ENCODE measurements at regions not wholly inside any gene's neighbourhood (a gene's known extent, or its start where the extent isn't known, plus 50 kb on each side); places are given as distances from the start of the nearest gene placed in this dataset.

DNA sequence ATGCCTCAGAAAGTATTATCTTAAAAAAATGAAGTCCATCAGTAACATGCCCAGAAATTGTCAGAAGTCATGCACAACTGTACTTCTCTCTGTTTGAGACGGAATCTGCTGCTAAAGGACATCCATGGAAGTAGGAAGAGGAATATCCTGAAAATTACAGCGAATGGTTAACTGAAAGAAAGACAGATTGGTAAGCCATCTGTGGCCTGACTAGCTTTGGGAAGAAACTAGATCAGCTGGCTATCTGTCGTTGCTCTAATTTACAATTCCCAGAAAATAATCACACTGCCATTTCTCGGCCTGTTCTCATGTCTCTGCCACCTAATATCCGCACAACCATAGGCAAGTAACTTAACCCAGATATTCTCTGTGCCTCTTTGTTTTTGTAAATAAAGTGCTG lies 496.5 kb downstream of the PCDH19 start (continued):
- TF ChIP-seq, protein P1, sequence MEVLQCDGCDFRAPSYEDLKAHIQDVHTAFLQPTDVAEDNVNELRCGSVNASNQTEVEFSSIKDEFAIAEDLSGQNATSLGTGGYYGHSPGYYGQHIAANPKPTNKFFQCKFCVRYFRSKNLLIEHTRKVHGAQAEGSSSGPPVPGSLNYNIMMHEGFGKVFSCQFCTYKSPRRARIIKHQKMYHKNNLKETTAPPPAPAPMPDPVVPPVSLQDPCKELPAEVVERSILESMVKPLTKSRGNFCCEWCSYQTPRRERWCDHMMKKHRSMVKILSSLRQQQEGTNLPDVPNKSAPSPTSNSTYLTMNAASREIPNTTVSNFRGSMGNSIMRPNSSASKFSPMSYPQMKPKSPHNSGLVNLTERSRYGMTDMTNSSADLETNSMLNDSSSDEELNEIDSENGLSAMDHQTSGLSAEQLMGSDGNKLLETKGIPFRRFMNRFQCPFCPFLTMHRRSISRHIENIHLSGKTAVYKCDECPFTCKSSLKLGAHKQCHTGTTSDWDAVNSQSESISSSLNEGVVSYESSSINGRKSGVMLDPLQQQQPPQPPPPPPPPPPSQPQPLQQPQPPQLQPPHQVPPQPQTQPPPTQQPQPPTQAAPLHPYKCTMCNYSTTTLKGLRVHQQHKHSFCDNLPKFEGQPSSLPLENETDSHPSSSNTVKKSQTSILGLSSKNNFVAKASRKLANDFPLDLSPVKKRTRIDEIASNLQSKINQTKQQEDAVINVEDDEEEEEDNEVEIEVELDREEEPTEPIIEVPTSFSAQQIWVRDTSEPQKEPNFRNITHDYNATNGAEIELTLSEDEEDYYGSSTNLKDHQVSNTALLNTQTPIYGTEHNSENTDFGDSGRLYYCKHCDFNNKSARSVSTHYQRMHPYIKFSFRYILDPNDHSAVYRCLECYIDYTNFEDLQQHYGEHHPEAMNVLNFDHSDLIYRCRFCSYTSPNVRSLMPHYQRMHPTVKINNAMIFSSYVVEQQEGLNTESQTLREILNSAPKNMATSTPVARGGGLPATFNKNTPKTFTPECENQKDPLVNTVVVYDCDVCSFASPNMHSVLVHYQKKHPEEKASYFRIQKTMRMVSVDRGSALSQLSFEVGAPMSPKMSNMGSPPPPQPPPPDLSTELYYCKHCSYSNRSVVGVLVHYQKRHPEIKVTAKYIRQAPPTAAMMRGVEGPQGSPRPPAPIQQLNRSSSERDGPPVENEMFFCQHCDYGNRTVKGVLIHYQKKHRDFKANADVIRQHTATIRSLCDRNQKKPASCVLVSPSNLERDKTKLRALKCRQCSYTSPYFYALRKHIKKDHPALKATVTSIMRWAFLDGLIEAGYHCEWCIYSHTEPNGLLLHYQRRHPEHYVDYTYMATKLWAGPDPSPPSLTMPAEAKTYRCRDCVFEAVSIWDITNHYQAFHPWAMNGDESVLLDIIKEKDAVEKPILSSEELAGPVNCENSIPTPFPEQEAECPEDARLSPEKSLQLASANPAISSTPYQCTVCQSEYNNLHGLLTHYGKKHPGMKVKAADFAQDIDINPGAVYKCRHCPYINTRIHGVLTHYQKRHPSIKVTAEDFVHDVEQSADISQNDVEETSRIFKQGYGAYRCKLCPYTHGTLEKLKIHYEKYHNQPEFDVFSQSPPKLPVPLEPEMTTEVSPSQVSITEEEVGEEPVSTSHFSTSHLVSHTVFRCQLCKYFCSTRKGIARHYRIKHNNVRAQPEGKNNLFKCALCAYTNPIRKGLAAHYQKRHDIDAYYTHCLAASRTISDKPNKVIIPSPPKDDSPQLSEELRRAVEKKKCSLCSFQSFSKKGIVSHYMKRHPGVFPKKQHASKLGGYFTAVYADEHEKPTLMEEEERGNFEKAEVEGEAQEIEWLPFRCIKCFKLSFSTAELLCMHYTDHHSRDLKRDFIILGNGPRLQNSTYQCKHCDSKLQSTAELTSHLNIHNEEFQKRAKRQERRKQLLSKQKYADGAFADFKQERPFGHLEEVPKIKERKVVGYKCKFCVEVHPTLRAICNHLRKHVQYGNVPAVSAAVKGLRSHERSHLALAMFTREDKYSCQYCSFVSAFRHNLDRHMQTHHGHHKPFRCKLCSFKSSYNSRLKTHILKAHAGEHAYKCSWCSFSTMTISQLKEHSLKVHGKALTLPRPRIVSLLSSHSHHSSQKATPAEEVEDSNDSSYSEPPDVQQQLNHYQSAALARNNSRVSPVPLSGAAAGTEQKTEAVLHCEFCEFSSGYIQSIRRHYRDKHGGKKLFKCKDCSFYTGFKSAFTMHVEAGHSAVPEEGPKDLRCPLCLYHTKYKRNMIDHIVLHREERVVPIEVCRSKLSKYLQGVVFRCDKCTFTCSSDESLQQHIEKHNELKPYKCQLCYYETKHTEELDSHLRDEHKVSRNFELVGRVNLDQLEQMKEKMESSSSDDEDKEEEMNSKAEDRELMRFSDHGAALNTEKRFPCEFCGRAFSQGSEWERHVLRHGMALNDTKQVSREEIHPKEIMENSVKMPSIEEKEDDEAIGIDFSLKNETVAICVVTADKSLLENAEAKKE (CRISPR knock-in tag; IDR thresholded peaks at IDR 0.05) = no peak
- TF ChIP-seq, protein P2, sequence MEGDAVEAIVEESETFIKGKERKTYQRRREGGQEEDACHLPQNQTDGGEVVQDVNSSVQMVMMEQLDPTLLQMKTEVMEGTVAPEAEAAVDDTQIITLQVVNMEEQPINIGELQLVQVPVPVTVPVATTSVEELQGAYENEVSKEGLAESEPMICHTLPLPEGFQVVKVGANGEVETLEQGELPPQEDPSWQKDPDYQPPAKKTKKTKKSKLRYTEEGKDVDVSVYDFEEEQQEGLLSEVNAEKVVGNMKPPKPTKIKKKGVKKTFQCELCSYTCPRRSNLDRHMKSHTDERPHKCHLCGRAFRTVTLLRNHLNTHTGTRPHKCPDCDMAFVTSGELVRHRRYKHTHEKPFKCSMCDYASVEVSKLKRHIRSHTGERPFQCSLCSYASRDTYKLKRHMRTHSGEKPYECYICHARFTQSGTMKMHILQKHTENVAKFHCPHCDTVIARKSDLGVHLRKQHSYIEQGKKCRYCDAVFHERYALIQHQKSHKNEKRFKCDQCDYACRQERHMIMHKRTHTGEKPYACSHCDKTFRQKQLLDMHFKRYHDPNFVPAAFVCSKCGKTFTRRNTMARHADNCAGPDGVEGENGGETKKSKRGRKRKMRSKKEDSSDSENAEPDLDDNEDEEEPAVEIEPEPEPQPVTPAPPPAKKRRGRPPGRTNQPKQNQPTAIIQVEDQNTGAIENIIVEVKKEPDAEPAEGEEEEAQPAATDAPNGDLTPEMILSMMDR (conservative IDR thresholded peaks at IDR 0.05; ENCODE audit: low read depth in 2 of 2) = no peak
- TF ChIP-seq JUNB (IDR thresholded peaks at IDR 0.05; ENCODE audit: unreplicated experiment) (no peak), NANOG (IDR thresholded peaks at IDR 0.05; ENCODE audit: borderline replicate concordance) (no peak), STAT1 (IDR thresholded peaks at IDR 0.05; ENCODE audit: unreplicated experiment) (no peak)

DNA sequence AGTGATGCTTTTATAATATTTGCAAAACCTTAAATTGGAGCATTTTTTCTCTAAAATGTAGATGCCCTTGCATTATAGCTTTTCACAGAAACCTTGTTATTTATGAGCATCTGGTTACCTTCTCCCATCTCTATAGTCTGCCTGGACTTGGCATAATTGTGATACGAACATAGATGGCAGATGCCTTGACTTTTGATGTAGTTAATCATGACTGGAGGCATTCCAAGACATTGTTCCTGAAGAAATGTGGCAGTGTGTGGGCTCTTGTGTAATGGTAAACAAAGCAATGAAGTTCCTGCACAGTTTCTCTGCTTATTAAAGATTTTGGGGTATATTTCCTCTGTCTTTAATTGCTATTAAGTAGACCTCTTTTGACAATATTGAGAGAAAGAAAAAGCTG lies 500.1 kb downstream of the PCDH19 start:
- DNase-seq (ENCODE audit: low spot score) (no peak), ATAC-seq (no peak)
- H3K9me3 Mint-ChIP-seq = no peaks in the 10 kb centered on the region
- Histone ChIP-seq H3K9me2 (ENCODE audit: insufficient read depth) (no peaks in the 10 kb centered on the region), H3K4me2 (no peak overlapping the region), H2AFZ (no peak overlapping the region), H3K27ac (ENCODE audit: low read depth) (no peak overlapping the region), H3K4me3 (no peak overlapping the region), H3K27me3 (ENCODE audit: insufficient read depth) (no peaks in the 10 kb centered on the region), H4K20me1 (replicated peaks; ENCODE audit: insufficient read depth) (no peaks in the 10 kb centered on the region), H3K36me3 (ENCODE audit: insufficient read depth) (no peaks in the 10 kb centered on the region), H3K4me1 (ENCODE audit: insufficient read depth) (no peaks in the 10 kb centered on the region), H3K79me2 (replicated peaks; ENCODE audit: insufficient read depth) (no peaks in the 10 kb centered on the region), H3F3A (replicated peaks; ENCODE audit: low read depth) (no peaks in the 10 kb centered on the region)
- peaks cover 2% of the 10 kb centered on the region for H3K27me3 Mint-ChIP-seq (ENCODE audit: insufficient read depth, low read depth, poor library complexity)
- H3K4me1 Mint-ChIP-seq = no peaks in the 10 kb centered on the region
- H3K4me3 Mint-ChIP-seq = no peak overlapping the region
- no peaks in the 10 kb centered on the region for H3K36me3 Mint-ChIP-seq (ENCODE audit: low read depth)
- no peak overlapping the region for H3K27ac Mint-ChIP-seq
- TF ChIP-seq JUNB (IDR thresholded peaks at IDR 0.05; ENCODE audit: unreplicated experiment) (no peak), ZNF331 (CRISPR knock-in tag; IDR thresholded peaks at IDR 0.05; ENCODE audit: low read depth) (no peak), EZH2phosphoT487 (IDR thresholded peaks at IDR 0.05; ENCODE audit: unreplicated experiment) (no peak), ZNF114 (CRISPR knock-in tag; IDR thresholded peaks at IDR 0.05) (no peak), NANOG (IDR thresholded peaks at IDR 0.05; ENCODE audit: borderline replicate concordance) (no peak)
- TF ChIP-seq, protein P3, sequence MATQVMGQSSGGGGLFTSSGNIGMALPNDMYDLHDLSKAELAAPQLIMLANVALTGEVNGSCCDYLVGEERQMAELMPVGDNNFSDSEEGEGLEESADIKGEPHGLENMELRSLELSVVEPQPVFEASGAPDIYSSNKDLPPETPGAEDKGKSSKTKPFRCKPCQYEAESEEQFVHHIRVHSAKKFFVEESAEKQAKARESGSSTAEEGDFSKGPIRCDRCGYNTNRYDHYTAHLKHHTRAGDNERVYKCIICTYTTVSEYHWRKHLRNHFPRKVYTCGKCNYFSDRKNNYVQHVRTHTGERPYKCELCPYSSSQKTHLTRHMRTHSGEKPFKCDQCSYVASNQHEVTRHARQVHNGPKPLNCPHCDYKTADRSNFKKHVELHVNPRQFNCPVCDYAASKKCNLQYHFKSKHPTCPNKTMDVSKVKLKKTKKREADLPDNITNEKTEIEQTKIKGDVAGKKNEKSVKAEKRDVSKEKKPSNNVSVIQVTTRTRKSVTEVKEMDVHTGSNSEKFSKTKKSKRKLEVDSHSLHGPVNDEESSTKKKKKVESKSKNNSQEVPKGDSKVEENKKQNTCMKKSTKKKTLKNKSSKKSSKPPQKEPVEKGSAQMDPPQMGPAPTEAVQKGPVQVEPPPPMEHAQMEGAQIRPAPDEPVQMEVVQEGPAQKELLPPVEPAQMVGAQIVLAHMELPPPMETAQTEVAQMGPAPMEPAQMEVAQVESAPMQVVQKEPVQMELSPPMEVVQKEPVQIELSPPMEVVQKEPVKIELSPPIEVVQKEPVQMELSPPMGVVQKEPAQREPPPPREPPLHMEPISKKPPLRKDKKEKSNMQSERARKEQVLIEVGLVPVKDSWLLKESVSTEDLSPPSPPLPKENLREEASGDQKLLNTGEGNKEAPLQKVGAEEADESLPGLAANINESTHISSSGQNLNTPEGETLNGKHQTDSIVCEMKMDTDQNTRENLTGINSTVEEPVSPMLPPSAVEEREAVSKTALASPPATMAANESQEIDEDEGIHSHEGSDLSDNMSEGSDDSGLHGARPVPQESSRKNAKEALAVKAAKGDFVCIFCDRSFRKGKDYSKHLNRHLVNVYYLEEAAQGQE (IDR thresholded peaks at IDR 0.05; ENCODE audit: unreplicated experiment) = no peak

Measured in GM23338 (cell line).